ENCODE measurements at regions not wholly inside any gene's neighbourhood (a gene's known extent, or its start where the extent isn't known, plus 50 kb on each side); places are given as distances from the start of the nearest gene placed in this dataset.

DNA sequence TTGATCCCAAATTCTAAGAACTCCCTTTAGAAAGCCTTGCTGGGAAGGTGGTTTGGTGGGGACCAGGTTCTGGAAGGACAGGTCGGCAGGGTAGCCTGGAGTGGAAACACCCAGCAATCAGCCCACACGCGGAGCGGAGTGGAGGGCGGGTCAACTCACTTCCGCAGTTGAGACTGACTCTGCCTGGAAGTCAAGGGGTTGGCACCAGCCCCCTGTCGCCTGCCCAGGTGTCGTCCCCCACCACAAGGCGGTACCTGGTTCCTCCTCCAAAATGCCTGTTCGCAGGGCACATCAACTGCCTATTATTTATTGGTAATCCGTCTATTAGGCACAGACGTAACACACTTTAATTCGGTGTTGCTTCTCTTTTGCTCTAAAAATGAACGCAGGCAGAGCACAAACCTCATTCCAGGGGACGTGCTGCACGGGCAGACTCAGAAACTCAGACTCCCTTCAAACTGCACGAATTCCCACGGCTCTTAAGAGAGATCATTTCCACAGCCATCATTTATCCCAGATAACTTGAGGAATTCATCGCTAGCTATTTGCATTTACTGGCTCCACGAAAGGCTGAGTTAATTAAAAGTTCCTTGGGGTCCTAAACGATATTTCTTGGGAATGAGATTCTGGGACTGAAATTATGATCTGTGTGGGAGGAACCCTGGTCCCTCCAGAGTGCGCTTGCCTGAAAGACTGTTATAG is 248.2 kb upstream of the PPP2R2D start:
- no peak overlapping the region for H3K4me3 ChIP-seq (replicated peaks in 1 of 2; ENCODE audit: low read depth in 2 of 2, low read length in 2 of 2)
- TF ChIP-seq, protein P1, sequence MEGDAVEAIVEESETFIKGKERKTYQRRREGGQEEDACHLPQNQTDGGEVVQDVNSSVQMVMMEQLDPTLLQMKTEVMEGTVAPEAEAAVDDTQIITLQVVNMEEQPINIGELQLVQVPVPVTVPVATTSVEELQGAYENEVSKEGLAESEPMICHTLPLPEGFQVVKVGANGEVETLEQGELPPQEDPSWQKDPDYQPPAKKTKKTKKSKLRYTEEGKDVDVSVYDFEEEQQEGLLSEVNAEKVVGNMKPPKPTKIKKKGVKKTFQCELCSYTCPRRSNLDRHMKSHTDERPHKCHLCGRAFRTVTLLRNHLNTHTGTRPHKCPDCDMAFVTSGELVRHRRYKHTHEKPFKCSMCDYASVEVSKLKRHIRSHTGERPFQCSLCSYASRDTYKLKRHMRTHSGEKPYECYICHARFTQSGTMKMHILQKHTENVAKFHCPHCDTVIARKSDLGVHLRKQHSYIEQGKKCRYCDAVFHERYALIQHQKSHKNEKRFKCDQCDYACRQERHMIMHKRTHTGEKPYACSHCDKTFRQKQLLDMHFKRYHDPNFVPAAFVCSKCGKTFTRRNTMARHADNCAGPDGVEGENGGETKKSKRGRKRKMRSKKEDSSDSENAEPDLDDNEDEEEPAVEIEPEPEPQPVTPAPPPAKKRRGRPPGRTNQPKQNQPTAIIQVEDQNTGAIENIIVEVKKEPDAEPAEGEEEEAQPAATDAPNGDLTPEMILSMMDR (IDR thresholded peaks at IDR 0.05; ENCODE audit: low read depth, low read length), result no peak
- no peak for DNase-seq (ENCODE audit: low read depth in 2 of 2)

DNA sequence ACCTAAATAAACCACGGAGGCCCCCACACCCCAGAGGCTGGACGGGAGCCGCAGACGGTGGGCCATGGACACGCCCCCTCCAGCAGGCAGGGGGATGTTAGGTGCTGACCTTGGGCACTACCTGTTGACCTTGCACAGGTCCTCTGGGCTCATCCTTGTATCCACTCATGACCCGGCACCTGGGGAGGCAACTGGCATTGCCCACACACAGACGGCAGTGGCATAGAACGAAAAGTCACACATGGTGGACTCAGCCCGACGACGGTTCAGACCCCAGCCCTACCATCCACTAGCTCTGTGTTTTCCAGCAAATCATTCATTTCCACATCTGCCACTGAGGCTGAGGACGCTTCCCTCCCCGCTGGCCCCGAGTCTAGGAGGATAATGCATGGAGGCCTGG is 247.7 kb upstream of the PPP2R2D start:
- no peak for DNase-seq (ENCODE audit: low read depth in 2 of 2)
- TF ChIP-seq, protein P1 (IDR thresholded peaks at IDR 0.05; ENCODE audit: low read depth, low read length), result no peak
- no peak overlapping the region for H3K4me3 ChIP-seq (replicated peaks in 1 of 2; ENCODE audit: low read depth in 2 of 2, low read length in 2 of 2)

DNA sequence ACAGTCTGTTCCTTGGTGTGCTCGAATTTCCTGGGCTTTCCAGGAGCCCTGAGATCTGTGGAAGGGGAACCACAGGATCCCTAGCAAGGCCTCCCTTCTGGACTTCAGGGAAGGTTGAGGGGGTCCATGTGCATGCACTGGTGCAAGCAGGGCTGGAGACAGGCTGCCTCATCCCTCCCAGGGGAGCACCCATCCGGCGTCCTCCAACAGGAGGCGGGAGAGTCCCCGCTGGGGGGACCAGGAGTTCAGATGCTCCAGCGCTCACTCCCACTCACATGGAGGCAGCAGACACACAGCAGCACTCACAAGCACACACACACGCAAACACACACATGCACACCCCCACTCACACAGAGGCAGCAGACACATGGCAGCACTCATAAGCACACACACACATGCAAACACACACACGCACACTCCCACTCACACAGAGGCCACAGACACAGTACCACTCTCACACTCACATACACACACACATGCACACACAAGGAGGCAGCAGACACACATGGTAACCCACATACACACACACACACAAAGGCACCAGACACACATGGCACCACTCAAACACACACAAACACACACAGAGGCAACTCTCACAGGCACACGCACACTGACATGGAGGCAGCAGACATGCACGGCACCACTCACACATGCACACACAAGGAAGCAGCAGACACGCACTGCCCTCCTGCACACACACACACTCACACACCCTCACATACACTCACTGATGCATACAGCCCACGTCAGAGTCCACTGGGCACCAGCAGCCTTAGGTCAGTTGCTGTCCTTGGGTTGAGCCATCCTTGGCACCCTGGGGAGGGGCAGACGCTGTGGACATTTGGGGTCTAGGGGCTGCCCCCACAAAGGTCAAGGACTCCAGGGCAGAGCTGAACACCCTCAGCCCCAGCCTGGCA is 247.0 kb upstream of the PPP2R2D start:
- DNase-seq (ENCODE audit: low read depth in 2 of 2), result no peak
- TF ChIP-seq, protein P1 (IDR thresholded peaks at IDR 0.05; ENCODE audit: low read depth, low read length), result no peak
- H3K4me3 ChIP-seq (replicated peaks in 1 of 2; ENCODE audit: low read depth in 2 of 2, low read length in 2 of 2), result no peak overlapping the region

DNA sequence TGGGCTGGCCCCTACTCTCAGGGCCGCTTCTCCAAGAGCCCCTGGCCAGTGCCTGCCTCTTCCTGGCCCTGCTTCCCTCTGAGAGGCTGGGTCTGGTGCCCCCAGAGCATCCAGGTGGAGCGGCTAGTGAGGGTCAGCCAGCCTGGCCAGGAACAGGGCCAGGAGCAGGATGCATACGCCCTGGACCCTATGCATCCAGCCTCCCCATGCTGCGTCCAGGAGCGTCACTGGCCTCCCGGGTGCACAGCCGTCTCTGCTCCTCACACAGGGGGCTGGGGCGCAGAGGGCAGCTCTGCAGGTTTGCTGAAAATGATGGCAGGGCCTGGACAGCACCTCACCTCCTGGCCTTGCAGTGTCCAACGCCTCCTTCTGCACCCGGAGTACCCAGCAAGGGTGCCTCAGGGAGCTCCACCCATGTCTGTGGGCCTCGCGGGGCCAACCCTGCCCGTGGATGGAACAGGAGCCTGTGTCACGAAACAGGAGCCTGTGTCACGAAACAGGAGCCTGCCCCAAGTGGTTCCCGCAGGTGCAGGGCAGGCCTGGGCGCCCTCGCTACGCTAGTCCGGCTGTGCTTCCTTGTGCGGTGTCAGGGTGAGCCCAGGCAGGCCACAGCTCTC is 246.2 kb upstream of the PPP2R2D start:
- no peak overlapping the region for H3K4me3 ChIP-seq (replicated peaks in 1 of 2; ENCODE audit: low read depth in 2 of 2, low read length in 2 of 2)
- no peak for DNase-seq (ENCODE audit: low read depth in 2 of 2)
- TF ChIP-seq, protein P1 (IDR thresholded peaks at IDR 0.05; ENCODE audit: low read depth, low read length), result no peak

DNA sequence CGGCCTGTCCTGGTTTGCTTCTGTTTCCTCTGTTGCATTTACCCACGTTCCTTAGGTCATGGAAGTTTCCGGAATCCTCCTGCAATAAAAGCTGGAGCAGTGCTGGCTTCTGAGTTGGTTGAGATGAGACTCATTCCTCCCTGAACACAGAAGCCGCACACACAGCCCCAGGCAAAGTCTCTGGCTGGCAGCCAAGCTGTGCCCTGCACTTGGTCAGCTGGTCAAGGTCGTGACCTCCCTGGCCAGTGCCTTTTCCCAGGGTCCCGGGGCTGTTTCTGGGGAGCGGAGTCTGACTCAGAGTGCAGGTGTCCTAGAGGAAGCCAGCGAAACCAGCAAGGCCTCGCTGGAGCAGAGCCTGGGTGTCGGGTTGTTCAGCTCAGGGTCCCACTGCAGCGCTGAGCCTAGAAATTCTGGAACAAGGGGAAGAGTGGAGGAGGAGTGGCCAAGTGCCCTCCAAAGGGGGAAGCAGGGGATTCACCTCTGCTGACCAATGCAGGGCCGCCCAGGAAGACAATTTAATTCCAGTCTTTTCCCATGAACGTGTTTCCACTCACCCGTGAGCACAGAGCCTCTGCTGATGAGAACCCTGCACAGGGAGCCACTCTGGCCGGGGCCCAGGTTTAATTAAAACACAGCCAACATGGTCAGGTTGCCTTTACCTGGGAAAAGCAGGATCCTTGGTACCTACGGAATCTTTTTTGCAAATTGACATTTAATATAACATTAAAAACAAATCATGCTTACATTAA is 245.5 kb upstream of the PPP2R2D start:
- H3K4me3 ChIP-seq (replicated peaks in 1 of 2; ENCODE audit: low read depth in 2 of 2, low read length in 2 of 2), result no peak overlapping the region
- no peak for DNase-seq (ENCODE audit: low read depth in 2 of 2)
- TF ChIP-seq, protein P1 (IDR thresholded peaks at IDR 0.05; ENCODE audit: low read depth, low read length), result no peak

DNA sequence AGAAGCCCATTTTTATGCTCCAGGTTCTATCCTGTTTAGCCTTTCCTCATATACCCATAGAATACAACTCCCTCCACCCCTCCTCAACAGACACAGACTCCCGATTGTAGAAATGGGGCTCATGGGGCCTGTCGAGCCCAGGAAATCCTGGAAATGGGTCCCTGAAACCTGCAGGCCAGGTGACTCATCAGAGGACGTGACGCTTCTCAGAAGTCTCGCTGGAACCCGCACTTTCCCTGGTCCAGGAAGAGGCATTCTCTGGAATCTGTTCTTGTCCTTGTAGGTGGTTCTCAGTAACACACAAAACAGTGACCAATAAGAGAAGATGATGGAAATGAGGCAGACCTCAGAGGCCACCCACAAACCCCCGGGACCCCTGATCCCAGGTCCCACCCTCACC is 244.8 kb upstream of the PPP2R2D start:
- TF ChIP-seq, protein P1 (IDR thresholded peaks at IDR 0.05; ENCODE audit: low read depth, low read length), result no peak
- no peak overlapping the region for H3K4me3 ChIP-seq (replicated peaks in 1 of 2; ENCODE audit: low read depth in 2 of 2, low read length in 2 of 2)
- DNase-seq (ENCODE audit: low read depth in 2 of 2), result no peak

All from cardiac fibroblast (primary cell).